Fibroblast of peridontal ligament (primary cell): ENCODE measurements at regions not wholly inside any gene's neighbourhood (a gene's known extent, or its start where the extent isn't known, plus 50 kb on each side); places are given as distances from the start of the nearest gene placed in this dataset.

Experiments
- DNase-seq: peaks from one replicate; pipeline ENCODE4 v3.0.0-alpha.2; 2010; ENCODE audit errors: extremely low read depth

- DNase-seq, result peak; percentile 2
Measured at GRCh38 chr10:21172930-21173801, 276.1 kb upstream of the NEBL start.

- peak; percentile 0 for DNase-seq
Measured at GRCh38 chr10:21172542-21172929, 275.4 kb upstream of the NEBL start.

GRCh38 chr10:21171936-21172541 is 274.9 kb upstream of the NEBL start:
- DNase-seq, result no peak

- DNase-seq, result no peak
Measured at GRCh38 chr10:21171197-21171935, 274.3 kb upstream of the NEBL start.

GRCh38 chr10:21170216-21170615 is 273.1 kb upstream of the NEBL start:
- no peak for DNase-seq

- DNase-seq, result no peak
Measured at GRCh38 chr10:21169271-21169670, 272.2 kb upstream of the NEBL start.

- DNase-seq, result no peak
Measured at GRCh38 chr10:21167288-21168010, 270.3 kb upstream of the NEBL start.

- DNase-seq, result no peak
Measured at GRCh38 chr10:21166557-21167287, 269.6 kb upstream of the NEBL start.

- DNase-seq, result no peak
Measured at GRCh38 chr10:21165489-21165888, 268.4 kb upstream of the NEBL start.

- no peak for DNase-seq
Measured at GRCh38 chr10:21164687-21165086, 267.6 kb upstream of the NEBL start.

GRCh38 chr10:21162948-21163347 is 265.8 kb upstream of the NEBL start:
- DNase-seq, result no peak

GRCh38 chr10:21161647-21162046 is 264.5 kb upstream of the NEBL start:
- no peak for DNase-seq

- no peak for DNase-seq
Measured at GRCh38 chr10:21161090-21161625, 264.0 kb upstream of the NEBL start.

GRCh38 chr10:21160116-21160515 is 263.0 kb upstream of the NEBL start:
- DNase-seq, result no peak

- no peak for DNase-seq
Measured at GRCh38 chr10:21159669-21160068, 262.6 kb upstream of the NEBL start.

- no peak for DNase-seq
Measured at GRCh38 chr10:21158301-21158700, 261.2 kb upstream of the NEBL start.

GRCh38 chr10:21157664-21158063 is 260.6 kb upstream of the NEBL start:
- no peak for DNase-seq

- no peak for DNase-seq
Measured at GRCh38 chr10:21150166-21150565, 253.1 kb upstream of the NEBL start.

GRCh38 chr10:21146436-21146789 is 249.3 kb upstream of the NEBL start:
- DNase-seq, result no peak

- no peak for DNase-seq
Measured at GRCh38 chr10:21145751-21146435, 248.8 kb upstream of the NEBL start.

- DNase-seq, result no peak
Measured at GRCh38 chr10:21144047-21144446, 246.9 kb upstream of the NEBL start.
